HG03039 (cell line): ENCODE measurements at regions not wholly inside any gene's neighbourhood (a gene's known extent, or its start where the extent isn't known, plus 50 kb on each side); places are given as distances from the start of the nearest gene placed in this dataset.

ENCODE experiments used
- ATAC-seq: cut with Tn5 transposase; IDR thresholded peaks from one replicate; pipeline ENCODE4 v1.9.1; 2021; ENCODE audit warnings: mild to moderate bottlenecking, moderate library complexity; ENCODE audit not compliant: unreplicated experiment

DNA sequence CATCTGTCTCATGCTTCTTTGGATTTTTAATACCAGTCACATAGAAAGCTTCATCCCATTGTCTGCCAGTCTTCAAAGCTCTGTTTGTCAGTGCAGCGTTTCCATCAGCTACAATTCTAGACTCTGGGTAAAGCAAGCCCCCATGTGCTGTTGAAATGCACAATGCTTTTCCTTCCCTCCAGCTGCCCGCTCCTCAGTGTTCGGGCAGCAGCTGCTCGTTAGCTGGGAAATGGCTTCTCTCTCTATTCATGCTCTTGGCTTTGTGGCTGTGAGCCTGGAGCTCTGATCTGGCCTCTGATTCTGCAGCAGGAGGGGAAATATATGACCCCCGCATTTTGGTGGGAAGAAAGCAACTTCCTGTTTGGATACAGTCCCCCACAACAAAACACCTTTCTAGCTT lies 213.0 kb upstream of the CDYL start:
- ATAC-seq, result no peak

DNA sequence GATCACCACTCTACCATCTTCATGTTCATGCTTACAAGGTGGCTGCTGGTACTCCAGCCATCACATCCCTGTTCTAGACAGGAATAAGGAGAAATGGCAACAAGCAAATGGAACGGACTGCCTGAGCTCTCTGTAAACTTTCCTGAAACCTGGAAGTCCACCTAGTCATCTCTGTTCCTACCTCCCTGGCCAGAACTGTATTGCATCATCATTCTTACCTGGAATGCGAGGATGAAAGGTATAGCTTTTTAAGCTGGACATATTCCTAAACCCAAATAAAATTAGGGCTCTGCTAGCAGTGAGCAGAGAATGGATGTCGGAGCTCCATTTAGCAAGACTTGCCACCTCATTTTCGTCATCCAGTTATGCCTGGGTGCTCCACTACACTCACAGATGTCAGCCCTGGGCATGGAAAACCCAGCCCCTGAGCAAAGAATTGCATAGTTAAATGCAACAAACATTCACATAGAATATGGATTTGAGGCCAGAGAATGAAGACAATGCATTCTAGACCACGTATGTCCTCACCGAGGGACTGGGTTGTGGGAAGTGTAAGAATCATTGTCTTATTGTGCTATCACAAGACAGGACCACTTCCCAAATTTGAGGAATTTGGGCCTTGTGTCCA lies 214.3 kb upstream of the CDYL start:
- no peak for ATAC-seq

DNA sequence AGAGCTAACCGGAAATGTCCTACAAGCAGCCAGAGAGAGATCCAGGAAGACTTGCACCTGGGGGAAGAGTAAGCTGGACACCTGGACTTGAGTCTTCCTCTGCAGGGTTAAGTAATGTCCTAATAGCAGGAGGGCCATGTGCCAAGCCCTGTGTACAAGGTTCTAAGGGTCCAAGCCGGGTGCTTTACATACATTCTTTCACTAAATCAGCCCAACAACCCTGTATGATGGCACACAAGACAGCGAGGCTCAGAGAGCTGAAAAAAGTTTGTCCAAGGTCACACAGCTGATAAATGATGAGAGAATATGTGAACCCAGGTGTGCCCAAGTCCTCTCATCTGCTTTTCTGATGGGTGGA lies 215.1 kb upstream of the CDYL start:
- ATAC-seq, result no peak

DNA sequence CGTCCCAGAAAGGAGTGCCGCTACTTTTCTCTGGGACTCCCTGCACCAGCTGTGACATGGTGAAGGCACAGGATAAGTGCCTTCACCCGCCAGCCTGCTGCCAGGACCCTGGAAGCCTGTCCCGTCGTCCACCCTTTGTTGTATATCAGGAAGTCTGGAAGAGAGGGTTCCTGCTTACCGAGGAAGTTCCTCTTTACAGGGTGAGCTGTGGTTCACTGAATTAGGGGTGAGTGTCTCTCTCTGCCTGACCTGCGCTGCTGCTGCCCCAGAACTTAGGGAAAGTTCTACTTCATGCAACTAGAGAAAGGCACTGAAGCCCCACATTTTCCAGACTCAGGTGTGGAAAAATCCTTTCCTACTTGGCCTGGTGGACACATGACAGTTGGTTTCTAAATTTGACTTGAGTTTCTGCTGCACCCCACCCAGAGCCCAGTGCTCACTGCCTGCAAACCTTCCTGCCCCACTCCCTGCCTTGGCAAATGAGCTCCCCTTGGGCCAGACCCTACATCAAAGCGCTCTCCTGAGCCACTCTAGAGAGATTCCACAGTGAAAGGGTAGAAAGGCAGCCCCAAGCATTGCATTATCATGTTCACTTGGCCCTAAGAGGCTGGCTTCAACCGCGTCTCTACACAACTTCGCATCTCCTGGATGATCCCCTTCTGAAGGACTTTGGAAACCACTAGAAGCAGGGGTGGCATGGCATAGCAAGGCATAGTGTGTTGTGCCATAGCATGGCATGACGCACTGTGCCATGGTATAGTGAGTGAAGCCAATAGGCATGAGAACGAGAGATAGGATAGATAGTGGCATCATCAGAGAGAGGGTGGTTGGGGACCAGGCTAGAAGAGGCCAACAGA lies 215.8 kb upstream of the CDYL start:
- no peak for ATAC-seq

DNA sequence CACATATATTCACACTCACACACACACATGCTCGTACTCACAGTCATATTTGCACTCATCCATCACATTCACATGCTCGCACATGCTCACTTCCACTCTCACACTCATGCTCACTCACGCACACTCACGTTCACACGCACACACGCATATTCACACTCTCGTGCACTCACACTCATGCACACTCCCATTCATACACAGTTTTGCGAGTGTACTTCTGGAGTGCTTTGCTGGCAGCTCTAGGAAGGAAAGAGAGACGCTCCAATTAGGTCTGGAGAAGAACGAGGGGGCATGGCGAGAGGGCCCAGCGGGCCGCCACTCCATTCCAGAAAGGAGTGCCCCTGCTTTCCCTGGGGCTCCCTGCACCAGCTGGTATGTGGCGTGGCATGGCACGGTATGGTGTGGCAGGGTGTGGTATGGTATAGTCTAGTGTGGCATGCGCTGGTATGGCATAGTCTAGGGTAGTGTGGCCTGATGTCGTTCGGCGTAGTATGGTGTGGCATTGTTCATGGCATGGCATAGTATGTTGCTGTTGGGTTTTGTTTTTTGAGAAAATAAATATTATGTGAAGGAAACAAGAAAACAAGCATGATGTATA lies 216.8 kb upstream of the CDYL start:
- no peak for ATAC-seq

DNA sequence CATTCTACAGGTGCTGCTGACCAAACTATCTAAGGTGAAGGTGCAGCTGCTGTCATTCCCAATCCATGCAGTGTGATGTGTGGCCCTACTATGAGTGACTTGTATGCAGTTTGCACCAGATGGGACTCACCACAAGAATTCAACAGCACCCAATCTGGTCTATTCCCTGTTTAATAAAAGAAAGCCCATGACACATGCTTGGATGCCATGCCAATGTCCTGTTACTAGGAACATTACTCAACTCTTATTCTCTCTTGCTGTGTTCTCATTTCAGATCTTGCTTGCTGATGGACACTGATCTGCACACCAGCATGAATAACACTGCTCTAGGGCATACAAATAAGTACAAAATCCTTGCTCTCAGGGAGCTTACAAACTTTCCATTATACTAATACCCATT lies 221.6 kb upstream of the CDYL start:
- no peak for ATAC-seq

DNA sequence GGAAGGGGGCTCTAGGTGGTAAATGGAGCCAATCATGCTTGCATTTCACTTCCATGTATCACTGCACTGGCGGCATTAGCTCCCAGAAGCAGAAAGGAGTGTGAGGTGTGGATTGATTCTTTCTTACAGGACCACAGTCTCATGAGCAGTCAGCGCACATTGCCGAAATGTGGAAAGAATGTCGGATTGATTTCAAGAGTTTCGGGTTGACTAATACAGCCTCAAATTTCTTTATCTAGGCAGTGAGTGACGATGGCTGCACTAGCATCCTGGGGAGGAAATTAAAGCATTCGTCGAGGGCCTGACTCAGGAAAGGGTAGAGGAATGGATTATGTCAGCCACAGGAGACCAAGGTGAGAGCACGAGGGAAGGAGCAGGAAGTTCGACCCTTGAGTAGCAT lies 222.8 kb upstream of the CDYL start:
- ATAC-seq, result no peak

DNA sequence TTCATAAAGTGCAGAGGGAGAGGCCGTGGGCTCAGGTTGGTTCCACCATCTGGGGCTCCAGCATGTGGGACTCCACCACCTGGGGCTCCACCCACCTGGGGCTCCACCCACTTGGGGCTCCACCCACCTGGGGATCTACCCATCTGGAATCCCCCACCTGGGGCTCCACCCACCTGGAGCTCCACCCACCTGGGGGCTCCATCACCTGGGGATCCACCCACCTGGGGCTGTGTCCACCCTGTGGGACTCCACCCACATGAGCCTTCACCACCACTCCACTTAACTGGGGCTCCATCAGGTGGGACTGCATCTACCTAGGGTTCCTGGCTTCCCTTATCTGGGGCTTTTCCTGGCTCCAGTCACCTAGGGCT lies 226.0 kb upstream of the CDYL start:
- ATAC-seq, result no peak

DNA sequence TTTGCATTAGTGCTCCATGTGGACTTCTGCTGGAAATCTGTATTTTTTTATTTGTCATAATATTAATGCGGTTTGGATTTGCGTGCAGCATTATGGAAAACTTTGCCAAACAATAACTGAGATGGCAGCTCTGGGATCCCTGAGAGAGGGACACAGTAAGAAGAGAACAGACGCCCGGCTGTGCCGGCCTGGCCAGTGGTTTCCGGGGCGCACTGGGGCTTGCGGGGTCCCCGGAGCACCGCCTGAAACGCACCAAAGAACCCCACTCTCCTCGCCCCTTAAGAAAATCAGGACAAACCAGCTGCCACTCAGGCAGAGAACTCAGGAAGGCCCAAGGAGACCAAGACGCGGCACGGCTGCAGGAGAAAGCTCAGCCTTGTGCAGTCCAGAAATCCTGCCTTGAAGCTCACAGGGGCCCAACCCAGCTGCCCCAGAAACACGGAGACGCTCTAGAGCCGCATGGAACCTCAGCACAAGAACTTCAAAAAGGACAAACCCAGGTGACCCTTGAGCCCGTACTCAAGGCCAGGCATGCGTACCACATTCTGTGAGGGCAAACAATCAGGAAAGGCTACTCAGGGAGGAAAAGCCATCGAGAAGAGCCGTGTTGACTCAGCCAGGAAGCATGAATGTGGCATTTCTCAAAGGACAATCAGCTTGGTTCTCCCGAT lies 226.5 kb upstream of the CDYL start:
- no peak for ATAC-seq

DNA sequence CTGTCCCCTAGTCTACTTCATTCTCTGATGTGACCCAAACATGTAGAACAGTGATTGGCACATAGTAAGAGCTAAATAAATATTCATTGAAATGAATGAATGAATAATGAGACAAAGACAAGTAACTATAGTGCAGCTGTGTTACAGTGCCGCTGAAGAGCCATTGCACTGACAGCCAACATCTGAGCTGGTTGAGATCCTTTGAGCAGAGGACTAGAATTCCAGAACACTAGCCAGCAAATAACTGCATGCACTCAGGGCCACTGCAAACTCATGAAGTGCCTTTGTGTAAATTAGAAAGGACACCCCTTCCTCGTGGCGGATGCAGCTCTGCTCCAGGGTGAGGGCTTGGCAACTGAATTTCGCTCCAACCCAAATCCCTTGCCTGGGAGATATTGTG lies 230.3 kb upstream of the CDYL start:
- no peak for ATAC-seq

DNA sequence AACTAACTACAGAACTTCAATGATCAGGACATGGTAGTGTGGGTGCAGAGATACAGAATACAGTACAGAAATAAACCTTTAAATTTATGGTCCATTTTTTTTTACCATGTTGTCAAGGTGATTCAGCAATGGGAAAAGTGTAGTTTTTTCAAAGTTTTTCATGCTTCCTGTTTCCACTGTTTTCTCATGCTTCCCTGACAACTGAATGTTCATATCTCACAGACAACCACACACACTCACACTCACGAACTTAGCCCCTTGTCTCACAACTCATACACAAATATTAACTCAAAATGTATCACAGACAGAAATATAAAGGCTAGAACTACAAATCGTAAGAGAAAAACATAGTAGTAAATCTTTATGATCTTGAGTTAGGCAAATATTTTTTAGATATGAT lies 232.6 kb upstream of the CDYL start:
- no peak for ATAC-seq

DNA sequence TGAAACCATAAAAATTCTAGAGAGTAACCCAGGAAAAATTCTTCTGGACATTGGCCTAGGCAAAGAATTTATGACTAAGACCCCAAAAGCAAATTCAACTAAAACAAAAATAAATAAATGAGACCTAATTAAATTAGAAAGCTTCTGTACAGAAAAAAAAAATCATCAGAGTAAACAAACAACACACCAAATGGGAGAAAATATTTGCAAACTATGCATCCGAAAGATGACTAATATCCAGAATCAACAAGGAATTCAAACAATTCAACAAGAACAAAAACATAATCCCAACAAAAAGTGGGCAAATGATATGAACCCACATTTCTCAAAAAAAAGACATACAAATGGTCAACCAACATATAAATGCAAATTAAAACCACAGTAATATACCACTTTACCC lies 242.6 kb upstream of the CDYL start:
- no peak for ATAC-seq

DNA sequence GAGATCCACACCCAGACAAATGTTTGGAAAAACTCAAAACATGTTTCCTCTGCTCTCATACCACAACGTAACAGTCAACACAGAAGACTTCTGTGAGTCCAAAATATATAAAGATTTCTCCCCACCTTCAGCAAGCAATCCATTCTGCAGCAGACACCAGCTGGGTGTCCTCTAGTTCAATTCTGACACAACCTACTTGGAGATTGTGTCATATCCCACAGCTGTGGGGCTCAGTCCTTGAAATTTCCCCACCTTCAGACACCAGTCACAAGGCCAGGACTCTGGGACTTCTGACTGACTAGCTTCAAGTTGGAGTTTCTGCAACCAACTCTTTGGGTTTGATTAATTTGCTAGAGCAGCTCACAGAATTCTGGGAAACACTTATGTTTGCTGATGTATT lies 244.8 kb upstream of the CDYL start:
- no peak for ATAC-seq

DNA sequence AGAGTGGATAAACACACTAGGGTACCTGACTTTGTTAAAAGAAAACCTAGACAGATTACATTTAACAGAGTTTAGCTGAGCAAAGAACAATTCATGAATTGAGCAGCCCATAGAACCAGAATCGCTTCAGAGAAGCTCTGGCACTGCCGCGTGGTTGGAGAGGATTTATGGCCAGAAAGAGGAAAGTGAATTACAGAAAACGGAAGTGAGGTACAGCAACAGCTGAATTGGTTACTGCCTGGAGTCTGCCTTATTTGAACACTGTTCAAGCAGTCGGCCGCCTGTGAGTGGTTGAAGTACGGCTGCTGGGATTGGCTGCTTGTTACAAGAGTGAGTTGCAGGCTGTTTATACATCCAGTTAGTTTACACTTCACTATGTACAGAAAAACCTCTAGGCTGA lies 253.8 kb upstream of the CDYL start:
- no peak for ATAC-seq

DNA sequence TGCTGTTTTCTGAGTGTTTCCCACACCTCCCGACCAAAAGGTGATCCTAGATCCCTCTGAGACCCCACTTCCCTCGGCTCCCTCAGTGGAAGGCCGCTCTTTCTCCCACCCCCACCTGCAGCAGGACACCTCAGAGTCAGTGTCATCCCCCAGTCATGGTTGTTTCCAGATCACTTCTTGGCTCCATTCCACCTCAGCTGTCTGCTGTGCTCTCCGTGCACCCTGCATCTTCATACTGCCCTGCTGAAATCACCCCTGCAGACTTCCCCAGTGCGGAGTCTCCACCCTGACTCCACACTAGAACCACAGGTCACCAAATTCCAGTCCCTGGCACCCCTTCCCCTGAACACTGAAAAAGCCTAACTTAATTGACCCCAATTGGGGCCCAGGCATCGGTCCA lies 255.1 kb upstream of the CDYL start:
- no peak for ATAC-seq

DNA sequence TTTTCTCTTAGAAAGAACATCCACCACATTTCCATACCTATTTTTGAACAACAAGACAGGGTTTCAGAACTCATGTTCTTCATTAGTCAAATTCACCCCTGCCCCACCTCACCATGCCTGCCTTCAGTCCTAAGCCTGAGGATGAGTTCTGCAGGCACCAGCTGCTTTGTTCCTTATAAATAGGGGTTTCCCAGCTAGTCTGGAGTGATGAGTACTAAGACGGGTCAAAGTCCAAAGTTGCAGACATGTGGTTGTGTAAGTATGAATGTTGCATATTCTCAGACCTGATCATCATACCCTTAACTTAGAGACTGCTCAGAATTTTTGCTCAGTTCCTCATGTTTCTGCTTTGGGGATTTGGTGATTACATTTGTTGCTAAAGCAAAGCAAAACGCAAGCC lies 257.7 kb upstream of the CDYL start:
- no peak for ATAC-seq

DNA sequence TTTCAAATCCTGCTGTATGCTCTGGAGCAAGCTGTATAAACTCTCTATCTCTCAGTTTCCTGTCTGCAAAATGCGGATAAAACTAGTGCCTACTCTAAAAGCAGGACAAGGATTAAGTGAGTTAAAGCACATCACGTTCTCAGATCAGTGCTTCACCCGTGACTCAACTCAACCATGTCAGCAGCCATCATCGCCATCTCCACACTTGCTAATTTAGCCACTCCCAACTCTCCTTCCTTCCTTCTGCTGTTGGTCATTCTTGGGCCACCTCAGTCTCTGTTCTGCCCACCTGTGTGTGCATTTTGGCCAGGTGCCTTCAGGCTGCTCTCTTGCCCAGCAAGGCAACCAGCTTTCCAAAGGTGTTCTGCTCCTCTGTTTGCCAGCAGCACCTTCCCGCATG lies 260.0 kb upstream of the CDYL start:
- no peak for ATAC-seq

DNA sequence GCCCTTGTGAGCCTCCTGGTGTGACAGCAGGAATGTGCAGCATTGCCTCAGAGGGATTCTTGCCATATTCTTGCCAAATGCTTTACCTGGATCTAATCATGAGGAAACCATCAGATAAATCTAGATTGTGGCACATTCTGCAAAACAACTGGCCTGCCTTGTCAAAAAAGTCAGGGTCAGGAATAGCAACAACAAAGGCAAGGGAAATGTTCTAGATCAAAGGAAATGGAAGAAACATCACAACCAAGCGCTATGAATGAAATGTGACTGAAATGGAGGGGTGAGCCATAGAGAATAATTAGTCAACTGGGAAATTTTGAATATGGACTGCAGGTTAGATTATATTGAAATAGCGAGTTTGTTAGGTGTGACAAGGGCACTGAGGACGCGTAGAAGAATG lies 262.6 kb upstream of the CDYL start:
- ATAC-seq, result no peak

DNA sequence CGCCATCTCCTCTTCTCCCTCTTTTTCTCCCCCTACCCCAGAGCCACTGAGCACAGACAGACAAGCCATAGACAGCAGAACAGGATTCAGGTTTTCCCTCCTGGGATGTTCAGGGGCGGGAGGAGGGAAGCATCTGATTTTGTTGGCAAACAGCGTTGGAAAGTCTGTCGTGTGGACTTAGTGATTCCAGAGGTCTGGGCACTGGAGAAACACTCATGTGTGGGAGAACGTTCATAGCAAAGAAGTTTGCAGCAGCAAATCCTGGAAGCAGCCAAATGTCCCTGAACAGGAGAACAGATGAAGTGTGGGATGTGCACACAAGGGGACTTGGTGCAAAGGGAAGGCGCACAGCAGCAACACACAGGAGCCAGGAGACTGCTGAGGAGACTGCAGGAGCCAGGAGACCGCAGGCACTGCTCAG lies 264.1 kb upstream of the CDYL start:
- ATAC-seq, result no peak

DNA sequence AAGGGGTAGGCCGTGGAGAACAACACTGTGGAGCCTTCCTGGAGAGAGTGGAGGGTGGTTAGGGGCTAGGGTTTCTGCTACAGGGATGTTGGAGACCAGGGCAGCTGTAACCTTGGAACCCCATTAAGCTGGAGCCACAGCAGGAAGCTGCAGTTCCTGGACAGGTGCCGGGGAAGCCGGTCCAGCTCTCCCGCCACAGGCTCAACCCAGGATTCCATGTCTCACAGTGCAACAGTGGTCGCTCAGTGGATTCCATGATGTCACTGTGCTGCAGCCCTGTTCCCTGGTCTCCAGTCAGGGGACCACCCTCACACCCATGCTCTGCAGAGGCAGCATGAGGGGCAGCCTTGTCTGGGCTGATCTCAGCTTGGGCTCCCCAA lies 264.6 kb upstream of the CDYL start:
- ATAC-seq, result no peak

DNA sequence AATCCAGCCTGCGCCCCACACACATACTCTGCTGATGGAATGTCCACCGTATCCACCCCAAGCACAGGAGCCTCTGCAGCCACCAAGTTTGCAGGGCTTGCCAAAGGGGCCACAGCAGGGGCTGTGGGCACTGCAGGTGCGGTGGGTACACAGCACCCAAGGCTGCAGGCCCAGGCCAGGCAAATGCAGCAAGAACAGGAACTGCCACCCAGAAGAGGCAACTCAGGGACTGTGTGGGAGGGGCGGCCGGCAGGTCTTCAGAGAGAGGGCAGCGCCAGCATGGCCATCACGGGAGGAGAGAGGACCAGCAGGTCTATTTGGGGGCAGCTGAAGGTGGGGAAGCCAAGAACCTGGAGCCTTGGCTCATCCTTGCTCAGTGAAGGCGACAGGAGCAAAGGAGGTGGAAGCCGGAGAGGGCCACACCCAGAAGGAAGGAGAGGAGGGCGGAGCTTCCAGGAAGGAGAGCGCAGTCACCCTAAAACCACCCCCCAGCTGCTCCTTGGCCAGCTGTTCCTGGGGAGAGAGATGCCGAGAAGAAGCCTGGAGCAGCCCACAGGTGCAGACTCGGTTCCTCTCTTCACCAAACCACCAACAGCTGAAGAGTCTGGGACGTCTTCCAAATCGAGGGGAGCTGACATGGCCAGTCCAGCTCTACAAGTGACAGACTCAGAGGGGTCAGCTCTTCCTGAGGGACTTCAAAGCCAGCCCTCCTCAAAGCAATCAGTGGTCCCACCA lies 265.1 kb upstream of the CDYL start:
- no peak for ATAC-seq
